Thyroid gland (tissue), 4 donors: ENCODE measurements at regions not wholly inside any gene's neighbourhood (a gene's known extent, or its start where the extent isn't known, plus 50 kb on each side); places are given as distances from the start of the nearest gene placed in this dataset.

Experiments
- CTCF ChIP-seq, 6 experiments: fragments of 200-600 bp in 3 of 6; fragments of 450-650 bp in 3 of 6; sonication (generic) in 3 of 6; IDR thresholded peaks; one replicate each; pipeline ENCODE4 v1.5.1; 2016 to 2019; ENCODE audit warnings: antibody characterized with exemption in 6 of 6, mild to moderate bottlenecking in 2 of 6, inconsistent platforms in 1 of 6, moderate library complexity in 1 of 6
- POLR2A ChIP-seq, 2 donors: fragments of 450-650 bp; IDR thresholded peaks; one replicate each; pipeline ENCODE4 v1.6.1; 2017; ENCODE audit warnings: antibody characterized with exemption in 2 of 2, mild to moderate bottlenecking in 2 of 2, moderate library complexity in 1 of 2

GRCh38 chr6:139858429-139858828 is 484.0 kb upstream of the CITED2 start:
- TF ChIP-seq CTCF (IDR thresholded peaks at IDR 0.05) (no peak), POLR2A (IDR thresholded peaks at IDR 0.05) (no peak)
